Tibial artery (tissue), 4 donors: ENCODE measurements at regions not wholly inside any gene's neighbourhood (a gene's known extent, or its start where the extent isn't known, plus 50 kb on each side); places are given as distances from the start of the nearest gene placed in this dataset.

Source experiments
- DNase-seq, 2 donors: peaks; one replicate each; pipeline ENCODE4 v3.0.0-alpha.2; 2019
- H3K27ac ChIP-seq, 2 donors: fragments of 200-600 bp; sonication (generic) in 1 of 2; 1 replicate in 1 of 2; 2 replicates in 1 of 2; pipeline ENCODE4 v1.5.1; 2018 to 2019; ENCODE audit warnings: mild to moderate bottlenecking in 1 of 2
- H3K27me3 ChIP-seq, 2 donors: fragments of 200-600 bp; sonication (generic) in 1 of 2; one replicate each; pipeline versions ENCODE4 v1.5.1 to v1.6.0; 2016 to 2019
- H3K36me3 ChIP-seq, 3 donors: fragments of 200-600 bp; sonication (generic) in 2 of 3; one replicate each; pipeline ENCODE4 v1.5.1; 2016 to 2019; ENCODE audit warnings: mild to moderate bottlenecking in 2 of 3
- H3K4me1 ChIP-seq, 4 donors: fragments of 200-600 bp; sonication (generic) in 2 of 4; 1 replicate in 3 of 4; 2 replicates in 1 of 4; pipeline ENCODE4 v1.5.1; 2016 to 2019
- H3K4me3 ChIP-seq, 2 donors: fragments of 200-600 bp; sonication (generic) in 1 of 2; 1 replicate in 1 of 2; 2 replicates in 1 of 2; pipeline ENCODE4 v1.5.1; 2018 to 2019; ENCODE audit warnings: mild to moderate bottlenecking in 2 of 2
- H3K9me3 ChIP-seq, 3 donors: fragments of 200-600 bp; sonication (generic) in 1 of 3; one replicate each; pipeline ENCODE4 v1.5.1; 2016 to 2019
- CTCF ChIP-seq, 2 experiments: fragments of 200-600 bp in 1 of 2; fragments of 450-650 bp in 1 of 2; IDR thresholded peaks; one replicate each; pipeline ENCODE4 v1.5.1; 2017 to 2019; ENCODE audit warnings: antibody characterized with exemption in 2 of 2, mild to moderate bottlenecking in 1 of 2, moderate library complexity in 1 of 2
- intact Hi-C: fragments of 100-400 bp; cut with DNase I; formaldehyde crosslinking; loops from one replicate; pipeline ENCODE4 v1.15.0; 2023; ENCODE audit warnings: low total_unique reads

- Histone ChIP-seq H3K4me1 (peaks cover 0 to 4% (median 0%) of the 10 kb centered on the region in 4 donors), H3K27me3 (no peaks in the 10 kb centered on the region), H3K36me3 (no peaks in the 10 kb centered on the region), H3K9me3 (peaks cover 0 to 27% (median 16%) of the 10 kb centered on the region in 3 donors), H3K4me3 (no peak overlapping the region), H3K27ac (no peak overlapping the region)
- TF ChIP-seq CTCF (IDR thresholded peaks at IDR 0.05), result no peak
- intact Hi-C loops, result no loop called here
- no peak for DNase-seq
Observed at GRCh38 chr3:157830556-157831236, 275.5 kb downstream of the SHOX2 start.

- peaks cover 0 to 27% (median 16%) of the 10 kb centered on the region in 3 donors for H3K9me3 ChIP-seq
- H3K36me3 ChIP-seq, result no peaks in the 10 kb centered on the region
- no peak overlapping the region for H3K27ac ChIP-seq
- H3K27me3 ChIP-seq, result no peaks in the 10 kb centered on the region
- TF ChIP-seq CTCF (IDR thresholded peaks at IDR 0.05), result no peak
- H3K4me3 ChIP-seq, result no peak overlapping the region
- intact Hi-C loops, result no loop called here
- DNase-seq, result no peak
- peaks cover 0 to 4% (median 0%) of the 10 kb centered on the region in 4 donors for H3K4me1 ChIP-seq
Observed at GRCh38 chr3:157829786-157830185, 276.4 kb downstream of the SHOX2 start.

- no peak overlapping the region for H3K4me3 ChIP-seq
- H3K27ac ChIP-seq, result no peak overlapping the region
- no peak for DNase-seq
- intact Hi-C loops, result no loop called here
- H3K36me3 ChIP-seq, result no peaks in the 10 kb centered on the region
- TF ChIP-seq CTCF (IDR thresholded peaks at IDR 0.05), result no peak
- no peaks in the 10 kb centered on the region for H3K4me1 ChIP-seq
- H3K27me3 ChIP-seq, result no peaks in the 10 kb centered on the region
- peaks cover 0 to 22% (median 16%) of the 10 kb centered on the region in 3 donors for H3K9me3 ChIP-seq
Observed at GRCh38 chr3:157824281-157824680, 281.9 kb downstream of the SHOX2 start.

GRCh38 chr3:157823050-157823449 lies 283.2 kb downstream of the SHOX2 start:
- Histone ChIP-seq H3K27me3 (no peaks in the 10 kb centered on the region), H3K4me1 (no peaks in the 10 kb centered on the region), H3K4me3 (no peak overlapping the region), H3K9me3 (peaks cover 0 to 10% (median 6%) of the 10 kb centered on the region in 3 donors), H3K36me3 (no peaks in the 10 kb centered on the region), H3K27ac (no peak overlapping the region)
- no peak for DNase-seq
- intact Hi-C loops, result no loop called here
- TF ChIP-seq CTCF (IDR thresholded peaks at IDR 0.05), result no peak

GRCh38 chr3:157820157-157820517 lies 286.1 kb downstream of the SHOX2 start:
- H3K36me3 ChIP-seq, result no peaks in the 10 kb centered on the region
- no peak for TF ChIP-seq CTCF (IDR thresholded peaks at IDR 0.05)
- H3K4me3 ChIP-seq, result no peak overlapping the region
- intact Hi-C loops, result no loop called here
- peaks cover 0 to 16% (median 3%) of the 10 kb centered on the region in 4 donors for H3K4me1 ChIP-seq
- DNase-seq, result no peak
- no peaks in the 10 kb centered on the region for H3K9me3 ChIP-seq
- H3K27me3 ChIP-seq, result no peaks in the 10 kb centered on the region
- no peak overlapping the region for H3K27ac ChIP-seq
